ENCODE measurements at regions not wholly inside any gene's neighbourhood (a gene's known extent, or its start where the extent isn't known, plus 50 kb on each side); places are given as distances from the start of the nearest gene placed in this dataset.

DNA sequence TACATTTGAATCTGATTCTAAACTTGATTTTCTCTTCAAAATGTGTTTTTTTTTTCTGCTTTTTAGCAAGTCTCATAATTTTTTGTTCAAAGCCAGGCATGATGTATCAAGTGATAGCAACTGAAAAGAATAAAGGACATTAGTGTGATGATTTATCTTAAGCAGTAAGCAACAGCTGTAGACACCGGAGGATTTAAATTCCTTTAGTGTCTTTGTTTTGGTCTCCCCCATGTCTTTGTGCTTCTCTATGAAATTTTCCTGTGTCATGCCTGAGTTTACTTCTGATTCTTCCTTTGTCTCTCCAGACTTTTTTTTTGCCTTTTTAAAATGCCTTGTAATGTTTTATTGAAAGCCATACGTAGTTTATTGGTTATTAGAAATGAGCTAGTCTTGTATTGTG is 934.2 kb upstream of the RAG2 start:
- DNase-seq (ENCODE audit: insufficient read length, low spot score) (no peak), FAIRE-seq (no peak)
- TF ChIP-seq, protein P1, sequence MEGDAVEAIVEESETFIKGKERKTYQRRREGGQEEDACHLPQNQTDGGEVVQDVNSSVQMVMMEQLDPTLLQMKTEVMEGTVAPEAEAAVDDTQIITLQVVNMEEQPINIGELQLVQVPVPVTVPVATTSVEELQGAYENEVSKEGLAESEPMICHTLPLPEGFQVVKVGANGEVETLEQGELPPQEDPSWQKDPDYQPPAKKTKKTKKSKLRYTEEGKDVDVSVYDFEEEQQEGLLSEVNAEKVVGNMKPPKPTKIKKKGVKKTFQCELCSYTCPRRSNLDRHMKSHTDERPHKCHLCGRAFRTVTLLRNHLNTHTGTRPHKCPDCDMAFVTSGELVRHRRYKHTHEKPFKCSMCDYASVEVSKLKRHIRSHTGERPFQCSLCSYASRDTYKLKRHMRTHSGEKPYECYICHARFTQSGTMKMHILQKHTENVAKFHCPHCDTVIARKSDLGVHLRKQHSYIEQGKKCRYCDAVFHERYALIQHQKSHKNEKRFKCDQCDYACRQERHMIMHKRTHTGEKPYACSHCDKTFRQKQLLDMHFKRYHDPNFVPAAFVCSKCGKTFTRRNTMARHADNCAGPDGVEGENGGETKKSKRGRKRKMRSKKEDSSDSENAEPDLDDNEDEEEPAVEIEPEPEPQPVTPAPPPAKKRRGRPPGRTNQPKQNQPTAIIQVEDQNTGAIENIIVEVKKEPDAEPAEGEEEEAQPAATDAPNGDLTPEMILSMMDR (IDR thresholded peaks at IDR 0.05; ENCODE audit: insufficient read depth, missing control alignments) = no peak

DNA sequence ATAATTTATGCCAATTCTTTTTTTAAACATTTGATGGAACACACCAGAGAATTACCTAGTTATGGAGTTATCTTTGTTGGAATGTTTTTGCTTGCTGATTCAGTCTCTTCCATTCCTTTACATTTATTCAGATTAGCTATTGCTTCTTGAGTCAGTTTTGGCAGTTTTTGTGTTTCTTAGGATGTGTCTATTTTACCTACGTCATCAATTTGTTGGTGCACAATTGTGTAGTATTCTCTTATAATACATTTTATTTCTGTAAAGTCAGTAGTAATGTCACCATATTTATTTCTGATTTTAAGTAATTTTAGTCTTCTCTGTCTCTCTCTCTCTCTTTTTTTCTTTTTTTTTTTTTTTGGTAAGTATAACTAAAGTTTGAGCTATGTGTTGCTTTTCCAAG is 929.5 kb upstream of the RAG2 start:
- no peak for DNase-seq (ENCODE audit: insufficient read length, low spot score)
- FAIRE-seq = no peak

DNA sequence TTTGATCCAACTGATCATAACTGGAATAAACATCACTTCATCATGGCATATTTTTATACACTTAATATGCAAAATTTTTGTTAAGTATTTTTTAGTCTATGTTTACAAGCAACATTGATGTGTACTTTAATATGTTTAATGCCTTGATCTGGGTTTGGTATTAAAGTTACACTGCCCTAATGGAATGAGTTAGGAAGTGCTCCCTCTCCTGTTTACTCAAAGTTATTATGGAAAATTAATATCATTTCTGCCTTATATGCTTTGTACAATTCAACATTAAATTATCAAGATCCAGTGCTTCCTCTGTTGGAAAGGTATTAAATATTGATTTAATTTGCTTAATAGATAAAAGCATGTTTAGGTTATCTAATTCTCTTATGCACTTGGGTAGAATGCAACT is 927.3 kb upstream of the RAG2 start:
- no peak for FAIRE-seq
- TF ChIP-seq, protein P1 (IDR thresholded peaks at IDR 0.05; ENCODE audit: insufficient read depth, missing control alignments) = no peak
- no peak for DNase-seq (ENCODE audit: insufficient read length, low spot score)

More for the DNA sequence above, 929.5 kb upstream of the RAG2 start:
- TF ChIP-seq, protein P1 (IDR thresholded peaks at IDR 0.05; ENCODE audit: insufficient read depth, missing control alignments) = no peak

DNA sequence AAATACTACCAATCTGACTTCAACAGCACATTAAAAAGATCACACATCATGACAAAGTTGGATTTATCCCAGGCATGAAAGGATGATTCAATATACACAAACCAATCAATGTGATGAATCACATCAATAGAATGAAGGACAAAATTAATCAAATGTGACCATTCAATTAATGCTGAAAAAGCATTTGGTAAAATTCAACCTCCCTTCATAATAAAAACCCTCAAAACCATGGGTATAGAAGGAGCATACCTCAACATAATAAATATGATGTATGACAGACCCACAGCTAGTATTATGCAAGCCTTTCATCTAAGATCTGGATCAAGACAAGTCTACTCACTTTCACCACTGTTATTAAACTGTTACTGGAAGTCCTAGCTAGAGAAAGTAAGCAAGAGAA is 921.7 kb upstream of the RAG2 start:
- TF ChIP-seq, protein P1 (IDR thresholded peaks at IDR 0.05; ENCODE audit: insufficient read depth, missing control alignments) = no peak
- DNase-seq (ENCODE audit: insufficient read length, low spot score) (no peak), FAIRE-seq (no peak)

DNA sequence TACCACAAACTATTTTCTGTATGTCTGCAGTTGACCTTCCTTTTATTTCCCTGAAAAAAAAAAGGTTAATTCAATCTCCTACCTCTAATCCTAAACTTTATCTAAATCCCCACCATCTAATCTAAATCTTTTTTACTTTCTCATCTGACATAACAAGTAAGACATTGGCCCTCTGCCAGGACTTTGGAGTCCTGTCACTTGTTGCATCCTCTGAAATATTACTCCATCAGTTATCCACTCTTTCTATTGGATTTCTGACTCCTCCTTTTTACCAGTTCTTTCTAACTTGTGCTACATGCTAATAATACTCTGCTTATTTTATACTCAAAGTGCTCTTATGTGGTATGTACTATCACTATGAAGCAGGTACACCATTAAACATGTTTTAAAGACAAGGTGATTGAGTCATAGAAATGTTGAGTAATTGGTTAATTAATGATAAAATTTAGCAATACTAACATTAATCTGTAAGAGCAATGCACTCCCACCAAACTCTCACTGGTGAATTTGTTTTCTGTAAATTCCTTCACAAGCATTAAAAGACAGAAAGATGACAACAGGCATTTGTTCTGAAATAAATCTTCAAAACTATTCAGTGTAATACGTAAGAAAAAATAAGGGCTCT is 914.2 kb upstream of the RAG2 start:
- no peak for FAIRE-seq
- TF ChIP-seq, protein P1 (IDR thresholded peaks at IDR 0.05; ENCODE audit: insufficient read depth, missing control alignments) = no peak
- no peak for DNase-seq (ENCODE audit: insufficient read length, low spot score)

DNA sequence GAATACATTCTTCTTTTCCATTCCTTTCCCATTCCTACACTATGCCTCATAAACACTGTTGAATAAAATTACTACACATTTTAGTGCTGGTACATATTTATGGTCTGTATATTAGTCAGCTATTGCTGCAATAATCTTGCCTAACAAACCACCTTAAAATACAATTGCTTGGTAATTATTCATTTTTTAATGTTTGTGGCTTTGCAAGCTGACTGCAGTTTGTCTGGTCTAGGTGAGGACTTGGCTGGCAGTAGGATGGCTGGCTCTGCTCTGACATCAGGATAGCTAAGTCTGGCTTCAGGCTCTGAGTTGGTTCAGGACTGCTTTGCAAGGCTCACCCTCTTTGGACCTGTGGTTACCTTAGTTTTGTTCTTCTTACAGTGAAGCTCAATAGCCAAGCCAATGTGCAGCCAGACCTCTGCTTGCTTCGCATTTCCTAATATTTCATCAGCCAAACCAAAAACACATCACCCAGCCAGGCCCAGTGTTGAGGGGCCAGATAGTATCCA is 913.4 kb upstream of the RAG2 start:
- TF ChIP-seq, protein P1 (IDR thresholded peaks at IDR 0.05; ENCODE audit: insufficient read depth, missing control alignments) = no peak
- FAIRE-seq = no peak
- no peak for DNase-seq (ENCODE audit: insufficient read length, low spot score)

DNA sequence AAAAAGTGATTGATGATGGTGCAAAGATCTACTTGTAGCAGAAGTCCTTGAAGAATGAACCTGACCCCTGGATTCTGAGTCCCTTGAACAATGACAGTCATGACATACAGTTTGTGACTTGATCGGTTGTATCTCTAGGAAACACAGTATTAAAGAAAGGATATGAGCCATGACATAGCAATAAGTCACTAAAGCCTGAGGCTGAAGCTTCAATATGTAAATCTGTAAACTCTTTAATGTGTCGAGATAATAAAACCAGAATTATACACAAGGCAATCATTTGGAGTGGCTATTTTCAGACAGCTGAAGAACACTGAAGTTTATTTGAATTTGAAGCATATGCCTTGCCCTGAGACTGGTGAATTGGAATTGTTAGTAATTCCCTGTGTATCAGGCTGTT is 911.5 kb upstream of the RAG2 start:
- TF ChIP-seq, protein P1 (IDR thresholded peaks at IDR 0.05; ENCODE audit: insufficient read depth, missing control alignments) = no peak
- no peak for DNase-seq (ENCODE audit: insufficient read length, low spot score)
- no peak for FAIRE-seq
